WTC11 (cell line): ENCODE measurements at regions not wholly inside any gene's neighbourhood (a gene's known extent, or its start where the extent isn't known, plus 50 kb on each side); places are given as distances from the start of the nearest gene placed in this dataset.

ENCODE experiments used
- ELF4 ChIP-seq: sonication (generic); formaldehyde crosslinking; IDR thresholded peaks from 2 replicates; pipeline ENCODE4 v1.8.1; 2022; ENCODE audit warnings: low read depth, mild to moderate bottlenecking, moderate library complexity, missing genetic modification reagents
- JUN ChIP-seq: sonication (generic); formaldehyde crosslinking; IDR thresholded peaks from 2 replicates; pipeline ENCODE4 v1.8.0; 2023; ENCODE audit warnings: mild to moderate bottlenecking, missing genetic modification reagents
- NR3C1 ChIP-seq: sonication (generic); formaldehyde crosslinking; conservative IDR thresholded peaks from 2 replicates; pipeline ENCODE4 v1.8.1; 2023; ENCODE audit warnings: low read depth, mild to moderate bottlenecking, missing genetic modification reagents
- SP1 ChIP-seq: sonication (generic); formaldehyde crosslinking; conservative IDR thresholded peaks from 2 replicates; pipeline ENCODE4 v1.8.1; 2022; ENCODE audit warnings: missing genetic modification reagents
- ZNF138 ChIP-seq: sonication (generic); formaldehyde crosslinking; conservative IDR thresholded peaks from 2 replicates; pipeline ENCODE4 v1.8.1; 2022; ENCODE audit warnings: mild to moderate bottlenecking, moderate library complexity, missing genetic modification reagents
- ZNF263 ChIP-seq: sonication (generic); formaldehyde crosslinking; IDR thresholded peaks from 2 replicates; pipeline ENCODE4 v1.8.1; 2022; ENCODE audit warnings: low read depth, mild to moderate bottlenecking, moderate library complexity, missing genetic modification reagents
- TF ChIP-seq, protein P1 (sequence below): fragments of 200-600 bp; IDR thresholded peaks from 2 replicates; pipeline ENCODE4 v1.8.0; 2022; ENCODE audit warnings: antibody characterized with exemption
- TF ChIP-seq, protein P2 (sequence below): sonication (generic); formaldehyde crosslinking; IDR thresholded peaks from 2 replicates; pipeline ENCODE4 v1.8.0; 2023; ENCODE audit warnings: missing genetic modification reagents, mild to moderate bottlenecking, borderline replicate concordance
- TF ChIP-seq, protein P3 (sequence below): fragments of 250-450 bp; sonication (Bioruptor Pico); IDR thresholded peaks from 2 replicates; pipeline ENCODE4 v2.1.2; 2022; ENCODE audit warnings: mild to moderate bottlenecking, moderate library complexity
- TF ChIP-seq, protein P4 (sequence below): fragments of 250-450 bp; sonication (Bioruptor Pico); IDR thresholded peaks from 2 replicates; pipeline ENCODE4 v1.9.0; 2021; ENCODE audit warnings: mild to moderate bottlenecking, borderline replicate concordance
- TF ChIP-seq, protein P5 (sequence below): sonication (generic); formaldehyde crosslinking; IDR thresholded peaks from 2 replicates; pipeline ENCODE4 v1.8.1; 2022; ENCODE audit warnings: low read depth, mild to moderate bottlenecking, moderate library complexity, missing genetic modification reagents, borderline replicate concordance
- TF ChIP-seq, protein P6 (sequence below): sonication (generic); formaldehyde crosslinking; IDR thresholded peaks from 2 replicates; pipeline ENCODE4 v1.8.1; 2022; ENCODE audit warnings: mild to moderate bottlenecking, moderate library complexity, missing genetic modification reagents
- TF ChIP-seq, protein P7 (sequence below): sonication (generic); formaldehyde crosslinking; conservative IDR thresholded peaks from 2 replicates; pipeline ENCODE4 v1.8.1; 2022; ENCODE audit warnings: mild to moderate bottlenecking, missing genetic modification reagents

DNA sequence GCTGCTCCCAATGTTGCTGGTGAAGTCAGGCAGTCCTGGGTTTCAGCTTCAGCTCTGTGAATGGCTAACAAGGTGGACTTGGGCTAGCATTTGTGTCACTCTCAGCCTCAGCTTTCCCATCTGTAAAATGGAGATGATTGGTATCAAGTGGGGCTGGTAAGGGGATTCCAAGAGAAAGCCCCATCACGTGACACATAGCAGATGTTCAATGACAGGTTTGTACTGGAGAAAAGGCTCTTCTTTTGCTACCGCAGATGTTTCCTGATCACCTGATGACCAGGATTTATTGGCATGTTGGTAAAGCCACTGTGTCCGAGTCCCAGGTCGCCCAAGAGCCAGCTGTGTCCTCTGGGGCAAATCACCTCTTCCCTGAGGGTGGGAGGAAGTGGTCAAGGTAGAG, 335.0 kb downstream of the MATN1 start:
- TF ChIP-seq, protein P1, sequence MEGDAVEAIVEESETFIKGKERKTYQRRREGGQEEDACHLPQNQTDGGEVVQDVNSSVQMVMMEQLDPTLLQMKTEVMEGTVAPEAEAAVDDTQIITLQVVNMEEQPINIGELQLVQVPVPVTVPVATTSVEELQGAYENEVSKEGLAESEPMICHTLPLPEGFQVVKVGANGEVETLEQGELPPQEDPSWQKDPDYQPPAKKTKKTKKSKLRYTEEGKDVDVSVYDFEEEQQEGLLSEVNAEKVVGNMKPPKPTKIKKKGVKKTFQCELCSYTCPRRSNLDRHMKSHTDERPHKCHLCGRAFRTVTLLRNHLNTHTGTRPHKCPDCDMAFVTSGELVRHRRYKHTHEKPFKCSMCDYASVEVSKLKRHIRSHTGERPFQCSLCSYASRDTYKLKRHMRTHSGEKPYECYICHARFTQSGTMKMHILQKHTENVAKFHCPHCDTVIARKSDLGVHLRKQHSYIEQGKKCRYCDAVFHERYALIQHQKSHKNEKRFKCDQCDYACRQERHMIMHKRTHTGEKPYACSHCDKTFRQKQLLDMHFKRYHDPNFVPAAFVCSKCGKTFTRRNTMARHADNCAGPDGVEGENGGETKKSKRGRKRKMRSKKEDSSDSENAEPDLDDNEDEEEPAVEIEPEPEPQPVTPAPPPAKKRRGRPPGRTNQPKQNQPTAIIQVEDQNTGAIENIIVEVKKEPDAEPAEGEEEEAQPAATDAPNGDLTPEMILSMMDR = no peak
- TF ChIP-seq SP1 (CRISPR knock-in tag) = no peak
- TF ChIP-seq, protein P2, sequence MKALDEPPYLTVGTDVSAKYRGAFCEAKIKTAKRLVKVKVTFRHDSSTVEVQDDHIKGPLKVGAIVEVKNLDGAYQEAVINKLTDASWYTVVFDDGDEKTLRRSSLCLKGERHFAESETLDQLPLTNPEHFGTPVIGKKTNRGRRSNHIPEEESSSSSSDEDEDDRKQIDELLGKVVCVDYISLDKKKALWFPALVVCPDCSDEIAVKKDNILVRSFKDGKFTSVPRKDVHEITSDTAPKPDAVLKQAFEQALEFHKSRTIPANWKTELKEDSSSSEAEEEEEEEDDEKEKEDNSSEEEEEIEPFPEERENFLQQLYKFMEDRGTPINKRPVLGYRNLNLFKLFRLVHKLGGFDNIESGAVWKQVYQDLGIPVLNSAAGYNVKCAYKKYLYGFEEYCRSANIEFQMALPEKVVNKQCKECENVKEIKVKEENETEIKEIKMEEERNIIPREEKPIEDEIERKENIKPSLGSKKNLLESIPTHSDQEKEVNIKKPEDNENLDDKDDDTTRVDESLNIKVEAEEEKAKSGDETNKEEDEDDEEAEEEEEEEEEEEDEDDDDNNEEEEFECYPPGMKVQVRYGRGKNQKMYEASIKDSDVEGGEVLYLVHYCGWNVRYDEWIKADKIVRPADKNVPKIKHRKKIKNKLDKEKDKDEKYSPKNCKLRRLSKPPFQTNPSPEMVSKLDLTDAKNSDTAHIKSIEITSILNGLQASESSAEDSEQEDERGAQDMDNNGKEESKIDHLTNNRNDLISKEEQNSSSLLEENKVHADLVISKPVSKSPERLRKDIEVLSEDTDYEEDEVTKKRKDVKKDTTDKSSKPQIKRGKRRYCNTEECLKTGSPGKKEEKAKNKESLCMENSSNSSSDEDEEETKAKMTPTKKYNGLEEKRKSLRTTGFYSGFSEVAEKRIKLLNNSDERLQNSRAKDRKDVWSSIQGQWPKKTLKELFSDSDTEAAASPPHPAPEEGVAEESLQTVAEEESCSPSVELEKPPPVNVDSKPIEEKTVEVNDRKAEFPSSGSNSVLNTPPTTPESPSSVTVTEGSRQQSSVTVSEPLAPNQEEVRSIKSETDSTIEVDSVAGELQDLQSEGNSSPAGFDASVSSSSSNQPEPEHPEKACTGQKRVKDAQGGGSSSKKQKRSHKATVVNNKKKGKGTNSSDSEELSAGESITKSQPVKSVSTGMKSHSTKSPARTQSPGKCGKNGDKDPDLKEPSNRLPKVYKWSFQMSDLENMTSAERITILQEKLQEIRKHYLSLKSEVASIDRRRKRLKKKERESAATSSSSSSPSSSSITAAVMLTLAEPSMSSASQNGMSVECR (CRISPR knock-in tag) = no peak
- TF ChIP-seq, protein P3, sequence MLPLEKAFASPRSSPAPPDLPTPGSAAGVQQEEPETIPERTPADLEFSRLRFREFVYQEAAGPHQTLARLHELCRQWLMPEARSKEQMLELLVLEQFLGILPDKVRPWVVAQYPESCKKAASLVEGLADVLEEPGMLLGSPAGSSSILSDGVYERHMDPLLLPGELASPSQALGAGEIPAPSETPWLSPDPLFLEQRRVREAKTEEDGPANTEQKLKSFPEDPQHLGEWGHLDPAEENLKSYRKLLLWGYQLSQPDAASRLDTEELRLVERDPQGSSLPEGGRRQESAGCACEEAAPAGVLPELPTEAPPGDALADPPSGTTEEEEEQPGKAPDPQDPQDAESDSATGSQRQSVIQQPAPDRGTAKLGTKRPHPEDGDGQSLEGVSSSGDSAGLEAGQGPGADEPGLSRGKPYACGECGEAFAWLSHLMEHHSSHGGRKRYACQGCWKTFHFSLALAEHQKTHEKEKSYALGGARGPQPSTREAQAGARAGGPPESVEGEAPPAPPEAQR (CRISPR knock-in tag) = no peak
- no peak for TF ChIP-seq ZNF263 (CRISPR knock-in tag)
- TF ChIP-seq ZNF138 (CRISPR knock-in tag) = no peak
- no peak for TF ChIP-seq NR3C1 (CRISPR knock-in tag)
- TF ChIP-seq JUN = no peak
- TF ChIP-seq, protein P4, sequence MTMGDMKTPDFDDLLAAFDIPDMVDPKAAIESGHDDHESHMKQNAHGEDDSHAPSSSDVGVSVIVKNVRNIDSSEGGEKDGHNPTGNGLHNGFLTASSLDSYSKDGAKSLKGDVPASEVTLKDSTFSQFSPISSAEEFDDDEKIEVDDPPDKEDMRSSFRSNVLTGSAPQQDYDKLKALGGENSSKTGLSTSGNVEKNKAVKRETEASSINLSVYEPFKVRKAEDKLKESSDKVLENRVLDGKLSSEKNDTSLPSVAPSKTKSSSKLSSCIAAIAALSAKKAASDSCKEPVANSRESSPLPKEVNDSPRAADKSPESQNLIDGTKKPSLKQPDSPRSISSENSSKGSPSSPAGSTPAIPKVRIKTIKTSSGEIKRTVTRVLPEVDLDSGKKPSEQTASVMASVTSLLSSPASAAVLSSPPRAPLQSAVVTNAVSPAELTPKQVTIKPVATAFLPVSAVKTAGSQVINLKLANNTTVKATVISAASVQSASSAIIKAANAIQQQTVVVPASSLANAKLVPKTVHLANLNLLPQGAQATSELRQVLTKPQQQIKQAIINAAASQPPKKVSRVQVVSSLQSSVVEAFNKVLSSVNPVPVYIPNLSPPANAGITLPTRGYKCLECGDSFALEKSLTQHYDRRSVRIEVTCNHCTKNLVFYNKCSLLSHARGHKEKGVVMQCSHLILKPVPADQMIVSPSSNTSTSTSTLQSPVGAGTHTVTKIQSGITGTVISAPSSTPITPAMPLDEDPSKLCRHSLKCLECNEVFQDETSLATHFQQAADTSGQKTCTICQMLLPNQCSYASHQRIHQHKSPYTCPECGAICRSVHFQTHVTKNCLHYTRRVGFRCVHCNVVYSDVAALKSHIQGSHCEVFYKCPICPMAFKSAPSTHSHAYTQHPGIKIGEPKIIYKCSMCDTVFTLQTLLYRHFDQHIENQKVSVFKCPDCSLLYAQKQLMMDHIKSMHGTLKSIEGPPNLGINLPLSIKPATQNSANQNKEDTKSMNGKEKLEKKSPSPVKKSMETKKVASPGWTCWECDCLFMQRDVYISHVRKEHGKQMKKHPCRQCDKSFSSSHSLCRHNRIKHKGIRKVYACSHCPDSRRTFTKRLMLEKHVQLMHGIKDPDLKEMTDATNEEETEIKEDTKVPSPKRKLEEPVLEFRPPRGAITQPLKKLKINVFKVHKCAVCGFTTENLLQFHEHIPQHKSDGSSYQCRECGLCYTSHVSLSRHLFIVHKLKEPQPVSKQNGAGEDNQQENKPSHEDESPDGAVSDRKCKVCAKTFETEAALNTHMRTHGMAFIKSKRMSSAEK (CRISPR knock-in tag) = no peak
- TF ChIP-seq, protein P5, sequence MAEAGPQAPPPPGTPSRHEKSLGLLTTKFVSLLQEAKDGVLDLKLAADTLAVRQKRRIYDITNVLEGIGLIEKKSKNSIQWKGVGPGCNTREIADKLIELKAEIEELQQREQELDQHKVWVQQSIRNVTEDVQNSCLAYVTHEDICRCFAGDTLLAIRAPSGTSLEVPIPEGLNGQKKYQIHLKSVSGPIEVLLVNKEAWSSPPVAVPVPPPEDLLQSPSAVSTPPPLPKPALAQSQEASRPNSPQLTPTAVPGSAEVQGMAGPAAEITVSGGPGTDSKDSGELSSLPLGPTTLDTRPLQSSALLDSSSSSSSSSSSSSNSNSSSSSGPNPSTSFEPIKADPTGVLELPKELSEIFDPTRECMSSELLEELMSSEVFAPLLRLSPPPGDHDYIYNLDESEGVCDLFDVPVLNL (CRISPR knock-in tag) = no peak
- TF ChIP-seq, protein P6, sequence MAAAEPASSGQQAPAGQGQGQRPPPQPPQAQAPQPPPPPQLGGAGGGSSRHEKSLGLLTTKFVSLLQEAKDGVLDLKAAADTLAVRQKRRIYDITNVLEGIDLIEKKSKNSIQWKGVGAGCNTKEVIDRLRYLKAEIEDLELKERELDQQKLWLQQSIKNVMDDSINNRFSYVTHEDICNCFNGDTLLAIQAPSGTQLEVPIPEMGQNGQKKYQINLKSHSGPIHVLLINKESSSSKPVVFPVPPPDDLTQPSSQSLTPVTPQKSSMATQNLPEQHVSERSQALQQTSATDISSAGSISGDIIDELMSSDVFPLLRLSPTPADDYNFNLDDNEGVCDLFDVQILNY (CRISPR knock-in tag) = no peak
- TF ChIP-seq ELF4 (CRISPR knock-in tag) = no peak
- TF ChIP-seq, protein P7, sequence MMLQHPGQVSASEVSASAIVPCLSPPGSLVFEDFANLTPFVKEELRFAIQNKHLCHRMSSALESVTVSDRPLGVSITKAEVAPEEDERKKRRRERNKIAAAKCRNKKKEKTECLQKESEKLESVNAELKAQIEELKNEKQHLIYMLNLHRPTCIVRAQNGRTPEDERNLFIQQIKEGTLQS (CRISPR knock-in tag) = no peak
